AG09309 (cell line): ENCODE measurements at regions not wholly inside any gene's neighbourhood (a gene's known extent, or its start where the extent isn't known, plus 50 kb on each side); places are given as distances from the start of the nearest gene placed in this dataset.

ENCODE experiments used
- DNase-seq: peaks from one replicate; pipeline ENCODE4 v3.0.0-alpha.2; 2010; ENCODE audit warnings: low read depth
- H3K4me3 ChIP-seq: 2 replicates; pipeline ENCODE4 v1.5.1; 2011; ENCODE audit warnings: mild to moderate bottlenecking, low read depth, low read length, moderate library complexity; ENCODE audit not compliant: control insufficient read depth
- CTCF ChIP-seq: IDR thresholded peaks from 2 replicates; pipeline ENCODE4 v1.5.1; 2011; ENCODE audit warnings: mild to moderate bottlenecking, low read depth, low read length, inconsistent platforms; ENCODE audit not compliant: insufficient read depth, control insufficient read depth; ENCODE audit errors: missing control alignments

GRCh38 chrX:114365065-114365834, 218.6 kb upstream of the HTR2C start:
- H3K4me3 ChIP-seq = no peak overlapping the region
- no peak for TF ChIP-seq CTCF
- no peak for DNase-seq

DNA sequence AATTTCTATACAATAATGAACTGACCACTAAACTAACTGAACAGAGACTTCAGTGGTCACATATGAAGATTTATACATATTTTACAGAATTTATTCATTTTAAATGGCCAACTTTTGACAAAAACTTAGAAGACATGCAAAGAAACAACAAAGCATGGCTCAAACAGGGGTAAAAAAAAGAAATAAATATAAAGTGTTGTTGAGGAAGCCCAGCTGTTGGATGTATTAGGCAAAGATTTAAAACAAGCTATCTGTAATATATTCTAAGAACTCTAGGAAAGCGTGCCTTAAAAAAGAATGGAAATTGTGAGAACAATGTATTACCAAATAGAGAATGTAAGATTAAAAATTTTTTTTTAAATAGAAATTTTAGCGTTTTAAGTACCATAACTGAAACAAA, 210.9 kb upstream of the HTR2C start:
- no peak for TF ChIP-seq CTCF
- no peak overlapping the region for H3K4me3 ChIP-seq
- no peak for DNase-seq

- no peak for TF ChIP-seq CTCF
- H3K4me3 ChIP-seq = no peak overlapping the region
- DNase-seq = no peak
Observed at GRCh38 chrX:114390251-114390796, 193.6 kb upstream of the HTR2C start.
